H1 (cell line): ENCODE measurements at regions not wholly inside any gene's neighbourhood (a gene's known extent, or its start where the extent isn't known, plus 50 kb on each side); places are given as distances from the start of the nearest gene placed in this dataset.

Experiments
- ATF2 ChIP-seq: IDR thresholded peaks from 2 replicates; pipeline ENCODE4 v1.6.1; 2012; ENCODE audit warnings: low read length, inconsistent platforms
- KDM5A ChIP-seq: fragments of 200-600 bp; IDR thresholded peaks from 2 replicates; pipeline ENCODE4 v1.7.1; 2012; ENCODE audit warnings: mild to moderate bottlenecking, low read length, inconsistent platforms, mixed read lengths

- TF ChIP-seq KDM5A = no peak
- no peak for TF ChIP-seq ATF2
Observed at GRCh38 chr2:236473691-236474090, 95.9 kb upstream of the ACKR3 start (continued).
